Right forelimb (tissue), 1 donor: ENCODE measurements at regions not wholly inside any gene's neighbourhood (a gene's known extent, or its start where the extent isn't known, plus 50 kb on each side); places are given as distances from the start of the nearest gene placed in this dataset.
"Not testable (repeated sequence)": the region's sequence is repeated elsewhere in the genome, so short reads cannot be mapped to it uniquely, and the experiment has no call there.

Source experiments
- DNase-seq: peaks from one replicate; pipeline ENCODE4 v3.0.0-alpha.2; 2018

DNA sequence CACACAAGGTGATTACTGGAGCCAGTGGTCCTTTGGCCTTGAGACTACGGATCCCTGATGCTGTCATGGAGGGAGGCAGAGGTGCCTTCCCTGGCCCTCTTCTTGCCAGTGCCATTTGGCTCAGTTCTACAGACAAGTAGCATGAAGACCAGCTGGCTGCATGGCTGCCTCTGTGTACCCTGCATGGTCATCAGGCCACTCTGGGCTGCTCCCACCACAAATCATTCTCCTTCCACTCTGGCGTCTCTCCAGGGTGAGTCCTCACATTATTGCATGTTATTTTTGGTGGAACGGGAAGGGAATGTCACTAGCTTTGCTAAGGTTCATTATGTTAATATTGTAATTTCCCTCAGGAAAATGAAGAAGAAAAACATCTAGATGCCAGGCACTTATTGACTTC lies 229.8 kb downstream of the VAPA start:
- DNase-seq: no peak

DNA sequence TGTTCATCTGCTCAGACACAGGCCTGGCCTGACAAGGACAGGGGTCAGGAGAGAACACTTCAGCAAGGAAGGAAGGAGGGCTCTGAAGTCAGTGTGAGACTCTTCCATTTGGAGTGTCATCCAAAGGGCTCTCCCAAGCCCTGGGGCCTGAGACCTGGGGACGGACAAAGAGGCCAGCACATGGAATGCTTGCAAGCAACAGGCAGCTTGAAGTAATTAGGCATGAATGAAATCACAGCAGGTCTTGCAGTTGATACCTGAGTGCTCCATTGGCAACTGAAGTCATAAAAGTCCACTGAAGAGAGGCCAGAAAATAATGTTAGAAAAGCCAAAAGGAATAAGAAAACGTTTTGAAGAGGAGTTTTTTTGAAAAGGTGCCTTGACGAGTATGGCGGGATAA lies 231.7 kb downstream of the VAPA start:
- no peak for DNase-seq

GRCh38 chr18:10147226-10147625 lies 233.4 kb downstream of the VAPA start:
- no peak for DNase-seq

DNA sequence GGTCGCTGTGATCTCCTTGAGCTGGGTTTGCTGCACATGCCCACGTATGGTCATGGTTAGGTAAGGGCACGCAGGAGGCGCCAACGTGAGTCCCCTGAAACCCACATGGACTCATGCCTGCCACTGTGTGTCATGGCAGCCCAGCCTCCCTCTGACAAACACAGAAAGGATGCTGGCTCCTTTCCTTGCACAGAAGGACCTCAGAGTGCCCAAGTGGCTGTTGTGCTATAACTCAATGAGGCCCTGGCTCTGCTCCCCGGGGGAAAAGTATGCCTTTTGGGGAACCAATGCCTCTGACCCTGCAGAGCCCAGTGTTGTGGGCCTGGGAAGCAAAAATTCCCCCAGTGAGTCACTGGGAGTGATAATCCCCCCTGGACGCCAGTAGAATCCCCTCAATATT lies 233.9 kb downstream of the VAPA start:
- no peak for DNase-seq

GRCh38 chr18:10148189-10148929 lies 234.5 kb downstream of the VAPA start:
- no peak for DNase-seq

GRCh38 chr18:10149768-10150556 lies 236.1 kb downstream of the VAPA start:
- DNase-seq: no peak

DNA sequence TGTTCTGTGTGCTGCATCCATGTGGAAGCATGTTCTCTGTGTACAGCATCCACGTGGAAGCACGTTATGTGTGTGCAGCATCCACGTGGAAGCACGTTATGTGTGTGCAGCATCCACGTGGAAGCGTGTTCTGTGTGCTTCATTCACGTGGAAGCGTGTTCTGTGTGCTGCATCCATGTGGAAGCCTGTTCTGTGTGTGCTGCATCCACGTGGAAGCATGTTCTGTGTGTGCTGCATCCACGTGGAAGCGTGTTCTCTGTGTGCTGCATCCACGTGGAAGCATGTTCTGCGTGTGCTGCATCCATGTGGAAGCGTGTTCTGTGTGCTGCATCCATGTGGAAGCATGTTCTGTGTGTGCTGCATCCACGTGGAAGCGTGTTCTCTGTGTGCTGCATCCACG lies 236.8 kb downstream of the VAPA start:
- not testable (repeated sequence) for DNase-seq

DNA sequence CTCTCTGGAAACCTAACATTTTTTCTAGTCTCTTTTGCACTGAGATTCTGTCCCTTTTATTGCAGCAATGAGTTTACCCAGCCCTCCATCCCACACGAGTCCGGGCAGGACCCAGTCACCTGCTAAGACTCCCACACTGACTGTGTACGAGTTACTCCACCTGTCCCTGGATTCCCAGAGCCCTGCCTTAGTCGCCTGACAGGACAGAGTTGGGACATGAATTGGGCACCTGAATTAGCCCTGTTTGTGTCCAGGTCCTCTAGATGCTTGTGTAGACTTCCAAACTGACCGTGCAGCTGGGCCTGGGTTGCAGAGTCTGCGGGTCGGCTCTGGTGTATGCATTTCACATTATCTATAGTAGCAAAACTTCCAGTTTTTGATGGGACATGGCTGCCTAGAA lies 238.7 kb downstream of the VAPA start:
- DNase-seq: no peak

DNA sequence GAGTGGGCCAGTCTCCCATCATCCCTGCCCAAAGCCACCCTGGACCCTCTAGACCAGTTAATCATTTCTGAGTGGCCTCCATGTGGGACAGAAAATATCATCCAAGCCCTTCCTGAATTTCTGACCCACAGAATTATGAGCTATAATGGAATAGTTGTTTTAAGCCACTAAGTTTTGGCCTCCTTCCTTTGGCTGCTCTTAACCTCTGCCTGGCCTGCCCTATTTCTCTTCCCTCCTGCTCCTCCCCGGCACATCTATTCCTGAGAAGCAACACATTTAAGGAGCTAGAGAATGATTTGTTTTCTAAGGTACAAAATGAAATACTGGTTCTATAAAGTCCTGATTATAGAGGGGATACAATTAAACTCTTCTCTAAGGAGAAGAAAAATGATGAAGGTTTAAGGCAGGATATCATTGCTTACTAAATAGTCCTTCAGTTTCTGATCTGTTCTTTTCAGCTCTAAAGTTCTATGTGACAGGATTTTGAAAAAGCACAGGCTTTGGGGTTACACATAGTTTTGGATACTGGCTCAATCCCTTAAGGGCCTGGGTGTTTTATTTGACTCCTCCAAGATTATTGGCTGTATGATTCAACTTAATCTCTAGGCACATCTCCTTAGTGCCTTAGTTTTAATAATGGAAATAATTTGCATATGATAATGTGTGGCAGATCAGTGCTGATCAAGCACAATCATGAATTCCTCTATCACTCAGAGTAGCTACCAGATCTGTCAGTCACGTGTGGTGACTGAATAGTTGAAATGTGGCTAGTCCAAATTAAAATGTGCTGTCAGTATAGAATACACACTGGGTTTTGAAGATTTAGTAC lies 240.3 kb downstream of the VAPA start:
- DNase-seq: no peak

- no peak for DNase-seq
These were observed 243.9 kb downstream of the VAPA start for GRCh38 chr18:10157706-10158105.

- DNase-seq: no peak
These were observed 246.4 kb downstream of the VAPA start for GRCh38 chr18:10160251-10160650.

DNA sequence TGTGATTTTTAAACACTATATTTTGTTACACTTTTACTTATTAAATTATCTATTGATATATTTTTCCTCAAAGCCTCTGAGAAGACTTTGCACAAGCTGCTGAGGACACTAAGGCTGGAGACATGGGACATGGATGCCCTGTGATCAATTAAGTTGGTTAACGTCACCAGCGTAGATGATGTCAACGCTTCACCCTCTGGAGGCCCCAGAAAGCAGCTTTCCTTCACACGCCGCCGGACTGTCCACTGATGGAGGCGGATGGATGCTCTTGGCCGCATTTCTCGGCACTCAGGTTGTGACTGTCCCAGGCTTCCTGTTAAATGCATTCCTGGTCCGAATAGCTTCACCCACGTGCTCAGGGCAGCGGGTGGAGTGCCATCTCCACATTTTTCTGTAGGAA lies 247.5 kb downstream of the VAPA start:
- DNase-seq: no peak

DNA sequence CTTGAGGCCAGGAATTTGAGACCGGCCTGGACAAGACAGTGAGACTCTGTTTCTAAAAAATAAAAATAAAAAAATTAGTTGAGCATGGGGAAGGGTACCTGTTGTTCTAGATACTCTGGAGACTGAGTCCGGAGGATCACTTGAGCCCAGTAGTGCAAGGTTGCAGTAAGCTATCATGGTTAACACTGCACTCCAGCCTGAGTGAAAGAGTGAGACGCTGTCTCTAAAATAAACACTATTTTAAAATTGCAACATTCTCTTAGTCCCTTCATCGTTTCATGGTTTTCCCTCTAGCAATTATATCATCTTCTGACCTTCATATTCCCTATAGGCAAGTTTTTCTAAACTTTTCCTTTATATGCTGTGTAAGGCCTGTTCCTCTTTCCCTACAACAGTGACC lies 248.5 kb downstream of the VAPA start:
- DNase-seq: no peak

DNA sequence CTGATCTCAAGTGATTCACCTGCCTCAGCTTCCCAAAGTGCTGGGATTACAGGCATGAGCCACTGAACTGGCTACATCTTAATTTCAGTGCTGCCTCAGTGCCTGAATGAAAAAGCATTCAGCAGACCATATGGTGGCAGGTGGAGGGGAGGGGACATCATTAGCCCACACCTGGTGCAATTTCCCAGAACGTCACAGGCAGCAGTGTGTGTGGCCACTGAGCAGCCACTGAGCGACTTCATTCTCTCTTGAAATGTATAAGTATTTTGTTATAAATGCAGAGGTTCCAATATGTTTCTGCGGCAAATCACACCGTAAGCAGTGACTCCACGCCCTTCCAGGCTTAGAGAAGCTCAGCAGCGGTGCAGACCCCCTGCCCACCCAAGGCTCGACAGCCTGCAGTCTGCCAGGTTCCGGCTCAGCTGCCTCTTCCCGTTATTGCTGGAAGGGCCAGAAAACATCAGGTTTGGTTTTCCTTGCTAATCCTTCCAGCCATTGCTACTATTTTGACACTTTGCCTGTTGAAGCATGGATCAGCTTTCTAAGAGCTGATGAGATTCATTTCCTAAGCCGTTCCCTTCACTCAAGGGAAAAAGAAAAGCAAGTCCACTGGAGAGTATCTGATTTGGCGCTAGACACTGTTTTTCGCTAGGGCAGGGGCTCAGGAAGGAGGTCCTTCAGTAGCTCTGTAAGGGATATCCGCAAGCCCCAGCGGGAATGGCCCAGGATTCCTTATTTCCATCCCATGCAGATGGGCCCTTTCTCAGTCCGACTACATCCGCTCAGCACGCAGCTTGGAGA lies 250.7 kb downstream of the VAPA start:
- DNase-seq: no peak

GRCh38 chr18:10166164-10166807 lies 252.5 kb downstream of the VAPA start:
- no peak for DNase-seq

DNA sequence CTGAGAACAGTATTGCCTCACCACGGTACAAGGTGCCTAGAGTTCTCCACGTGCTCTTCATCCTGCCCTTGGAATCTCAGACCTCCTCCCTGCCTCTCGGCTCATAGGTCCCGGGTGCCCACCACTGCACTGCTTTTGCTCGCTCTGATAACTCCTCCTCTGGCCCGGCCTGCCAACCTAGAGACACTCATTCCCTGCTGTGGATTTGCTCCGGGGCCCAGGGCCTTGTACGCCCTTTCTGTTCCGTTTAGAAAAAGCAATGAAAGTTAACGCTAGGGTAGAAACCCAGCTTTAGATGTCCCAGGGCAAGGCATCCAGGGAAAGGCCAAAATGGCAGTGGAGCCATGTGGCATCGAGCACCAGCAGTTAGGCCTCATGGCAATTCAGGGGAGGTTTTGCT lies 253.9 kb downstream of the VAPA start:
- no peak for DNase-seq

DNA sequence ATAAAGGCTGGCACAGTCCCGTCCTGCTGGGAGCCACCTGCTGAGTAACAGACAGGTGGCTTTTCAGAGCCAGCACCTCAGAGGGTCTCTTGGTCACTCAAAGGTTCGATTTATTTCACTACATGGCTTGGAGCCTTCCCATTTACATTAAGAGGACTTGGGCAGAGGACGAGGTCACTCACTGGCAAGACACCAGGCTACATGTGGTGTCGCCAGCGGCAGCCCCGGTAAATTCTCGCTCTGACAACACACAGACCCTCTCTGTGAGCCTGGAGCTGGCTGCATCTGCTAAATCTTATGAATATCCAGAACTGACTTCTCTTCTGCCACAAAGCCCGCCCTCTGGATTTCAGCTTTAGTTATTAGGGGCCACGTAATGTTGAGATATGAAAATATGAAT lies 254.7 kb downstream of the VAPA start:
- DNase-seq: no peak

DNA sequence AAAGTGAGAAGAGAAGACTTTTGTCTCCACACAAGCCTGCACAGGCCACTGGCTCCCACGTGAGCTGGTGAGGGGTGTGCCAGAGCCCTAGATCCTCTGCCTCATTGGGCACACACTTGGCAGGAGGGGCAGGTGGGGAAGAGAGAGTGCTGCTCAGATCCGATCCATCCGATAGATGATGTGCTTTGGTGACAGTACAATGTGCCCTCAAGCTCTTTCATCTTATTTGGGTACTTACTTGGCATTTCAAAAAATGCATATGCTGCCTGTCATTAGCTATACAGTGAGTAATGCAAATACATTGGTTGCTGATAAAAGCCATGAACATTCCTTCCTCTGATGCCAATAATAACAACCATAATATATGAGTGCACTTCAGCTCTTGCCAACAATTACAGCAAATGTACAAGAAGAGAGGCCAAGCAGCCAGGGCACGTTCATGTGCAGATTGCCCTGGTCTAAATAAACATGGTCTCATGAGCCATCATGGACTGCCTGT lies 255.3 kb downstream of the VAPA start:
- no peak for DNase-seq

DNA sequence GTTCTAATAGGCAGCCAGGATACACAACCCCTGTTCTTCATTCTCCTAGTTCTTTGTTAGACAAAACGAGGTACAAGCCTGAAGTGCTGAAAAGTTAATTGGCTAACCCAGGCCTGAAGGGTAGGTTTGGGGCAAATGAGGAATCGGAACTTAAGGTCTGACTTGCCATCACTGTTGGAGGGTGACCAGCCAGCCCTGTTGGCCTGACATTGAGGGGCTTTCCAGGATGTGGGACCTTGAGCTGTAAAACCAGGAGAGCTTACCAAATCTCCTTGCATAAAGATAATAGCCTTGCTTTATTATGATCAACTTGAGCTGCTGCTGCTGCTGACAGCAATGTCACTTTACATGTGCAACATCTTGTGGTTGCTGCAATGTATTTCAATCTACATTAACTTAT lies 256.0 kb downstream of the VAPA start:
- no peak for DNase-seq

DNA sequence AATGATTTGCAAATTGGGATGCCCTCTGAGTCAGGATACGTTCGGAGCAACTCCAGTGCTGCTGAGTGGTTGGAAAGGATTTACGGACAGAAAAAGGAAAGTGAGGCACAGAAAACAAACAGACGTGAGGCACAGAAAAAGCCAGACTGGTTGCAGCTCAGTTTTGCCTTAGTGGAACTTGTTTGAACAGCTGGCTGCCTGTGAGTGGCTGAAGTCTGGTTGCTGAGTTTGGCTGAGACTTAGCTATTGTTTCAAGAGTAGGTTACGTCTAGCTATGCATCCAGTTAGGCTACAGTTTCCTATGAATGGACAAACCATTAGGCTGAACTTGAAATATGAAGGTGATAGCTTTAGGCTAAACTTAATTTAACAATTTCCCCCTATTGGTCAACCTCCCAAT lies 256.6 kb downstream of the VAPA start:
- DNase-seq: no peak

GRCh38 chr18:10175333-10175732 lies 261.5 kb downstream of the VAPA start:
- not testable (repeated sequence) for DNase-seq

DNA sequence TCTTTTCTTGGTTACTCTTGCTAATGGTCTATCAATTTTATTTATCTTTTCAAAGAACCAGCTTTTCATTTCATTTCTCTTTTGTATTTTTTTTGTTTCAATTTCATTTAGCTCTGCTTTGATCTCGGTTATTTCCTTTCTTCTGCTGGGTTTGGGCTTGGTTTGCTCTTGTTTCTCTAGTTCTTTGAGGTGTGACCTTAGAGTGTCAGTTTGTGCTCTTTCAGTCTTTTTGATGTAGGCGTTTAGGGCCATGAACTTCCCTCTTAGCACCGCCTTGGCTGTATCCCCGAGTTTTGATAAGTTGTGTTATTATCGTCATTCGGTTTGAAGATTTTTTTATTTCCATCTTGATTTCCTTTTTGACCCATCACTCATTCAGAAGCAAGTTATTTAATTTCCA lies 265.5 kb downstream of the VAPA start:
- DNase-seq: not testable (repeated sequence)
